ENCODE measurements at regions not wholly inside any gene's neighbourhood (a gene's known extent, or its start where the extent isn't known, plus 50 kb on each side); places are given as distances from the start of the nearest gene placed in this dataset.

DNA sequence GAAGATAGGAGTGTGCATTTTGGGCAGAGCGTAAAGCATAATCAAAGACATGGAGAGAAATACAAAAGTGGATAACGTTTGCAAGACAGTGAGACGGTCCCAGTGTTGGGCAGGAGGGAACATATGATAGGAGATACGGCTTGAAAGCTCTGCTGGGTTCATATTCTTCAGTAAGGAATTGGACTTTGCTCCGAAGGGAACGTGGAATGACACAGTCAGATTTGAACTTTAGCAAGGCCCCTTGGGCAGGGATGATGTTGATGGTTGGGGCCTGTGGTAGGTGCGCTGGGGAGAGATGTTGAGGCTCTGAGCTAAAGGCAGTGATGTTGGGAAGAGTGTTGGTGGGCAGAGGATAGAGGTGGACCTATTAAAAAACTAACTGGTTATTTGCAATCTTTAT lies 143.5 kb upstream of the TBX3 start:
- Histone ChIP-seq H3K4me3 (no peak overlapping the region), H3K27ac (no peak overlapping the region), H3K9me3 (no peaks in the 10 kb centered on the region), H3K27me3 (no peaks in the 10 kb centered on the region), H3K4me1 (no peaks in the 10 kb centered on the region), H3K36me3 (no peaks in the 10 kb centered on the region)
- no peak for DNase-seq
- 87 to 95% methylated on average over 3 to 7 of the region's 7 CpGs for WGBS, 2 donors (ENCODE audit: low coverage in 1 of 2)
- intact Hi-C loops (cut with DNase I; ENCODE audit: low total_unique reads) (no loop called here), in situ Hi-C loops (cut with MboI; ENCODE audit: low pct_ligation_motif_present in 1 of 4, low pct_unique_long_range_greater_than_20kb in 1 of 4, low sequenced_read_pairs in 3 of 4) (no loop called here)
- TF ChIP-seq, protein P1, sequence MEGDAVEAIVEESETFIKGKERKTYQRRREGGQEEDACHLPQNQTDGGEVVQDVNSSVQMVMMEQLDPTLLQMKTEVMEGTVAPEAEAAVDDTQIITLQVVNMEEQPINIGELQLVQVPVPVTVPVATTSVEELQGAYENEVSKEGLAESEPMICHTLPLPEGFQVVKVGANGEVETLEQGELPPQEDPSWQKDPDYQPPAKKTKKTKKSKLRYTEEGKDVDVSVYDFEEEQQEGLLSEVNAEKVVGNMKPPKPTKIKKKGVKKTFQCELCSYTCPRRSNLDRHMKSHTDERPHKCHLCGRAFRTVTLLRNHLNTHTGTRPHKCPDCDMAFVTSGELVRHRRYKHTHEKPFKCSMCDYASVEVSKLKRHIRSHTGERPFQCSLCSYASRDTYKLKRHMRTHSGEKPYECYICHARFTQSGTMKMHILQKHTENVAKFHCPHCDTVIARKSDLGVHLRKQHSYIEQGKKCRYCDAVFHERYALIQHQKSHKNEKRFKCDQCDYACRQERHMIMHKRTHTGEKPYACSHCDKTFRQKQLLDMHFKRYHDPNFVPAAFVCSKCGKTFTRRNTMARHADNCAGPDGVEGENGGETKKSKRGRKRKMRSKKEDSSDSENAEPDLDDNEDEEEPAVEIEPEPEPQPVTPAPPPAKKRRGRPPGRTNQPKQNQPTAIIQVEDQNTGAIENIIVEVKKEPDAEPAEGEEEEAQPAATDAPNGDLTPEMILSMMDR (IDR thresholded peaks at IDR 0.05) = no peak
- no peak for TF ChIP-seq EP300 (IDR thresholded peaks at IDR 0.05; ENCODE audit: low read depth)
- no peak for TF ChIP-seq POLR2A (IDR thresholded peaks at IDR 0.05)
- no peak for TF ChIP-seq POLR2AphosphoS5 (IDR thresholded peaks at IDR 0.05)

DNA sequence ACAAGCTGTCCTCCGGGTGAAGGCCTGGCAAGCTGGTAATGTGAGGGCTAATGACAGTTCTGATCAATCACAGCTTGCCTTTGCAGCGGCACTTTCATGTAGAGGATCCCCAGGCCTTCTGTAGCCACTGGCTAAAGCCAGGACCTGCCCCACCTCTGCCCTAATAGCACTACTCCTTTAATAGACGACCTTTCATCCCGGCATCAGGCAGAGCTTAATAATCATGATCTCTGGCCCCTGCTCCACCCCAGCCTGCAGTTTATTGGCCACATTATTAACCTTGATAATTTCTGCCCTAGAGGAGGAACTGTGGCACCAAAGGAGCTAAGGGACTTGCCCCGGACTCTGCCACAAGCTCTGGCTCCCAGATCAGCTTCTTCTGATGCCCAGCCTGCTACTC lies 142.3 kb upstream of the TBX3 start:
- H3K27ac ChIP-seq = no peak overlapping the region
- no peak for DNase-seq
- no peaks in the 10 kb centered on the region for H3K36me3 ChIP-seq
- in situ Hi-C loops (cut with MboI; ENCODE audit: low pct_ligation_motif_present in 1 of 4, low pct_unique_long_range_greater_than_20kb in 1 of 4, low sequenced_read_pairs in 3 of 4) (no loop called here), intact Hi-C loops (cut with DNase I; ENCODE audit: low total_unique reads) (no loop called here)
- TF ChIP-seq EP300 (IDR thresholded peaks at IDR 0.05; ENCODE audit: low read depth) (no peak), POLR2A (IDR thresholded peaks at IDR 0.05) (no peak), POLR2AphosphoS5 (IDR thresholded peaks at IDR 0.05) (no peak)
- H3K9me3 ChIP-seq = no peaks in the 10 kb centered on the region
- H3K4me1 ChIP-seq = no peaks in the 10 kb centered on the region
- no peaks in the 10 kb centered on the region for H3K27me3 ChIP-seq
- no peak overlapping the region for H3K4me3 ChIP-seq
- WGBS, 2 donors (ENCODE audit: low coverage in 1 of 2) = 40 to 63% methylated on average over 1 to 5 of the region's 5 CpGs

DNA sequence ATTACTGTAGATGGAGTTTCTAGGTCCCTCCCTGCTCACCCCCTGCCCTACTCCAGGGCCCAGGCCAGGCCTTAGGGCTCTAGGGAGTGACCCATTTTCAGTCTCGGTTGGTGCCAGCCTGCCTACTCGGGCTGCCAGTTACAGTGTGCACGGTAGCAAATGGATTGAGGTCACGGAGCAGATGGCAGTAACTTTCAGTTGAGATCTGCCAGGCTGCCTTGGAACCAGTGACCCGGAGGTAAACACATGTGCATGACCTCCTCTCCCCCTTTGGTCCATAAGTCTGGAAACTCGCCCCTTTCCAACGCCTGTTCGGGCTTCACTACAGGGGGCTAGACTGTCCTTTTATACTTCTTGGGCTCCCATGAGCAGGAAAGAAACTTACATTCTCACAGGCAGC lies 139.7 kb upstream of the TBX3 start:
- in situ Hi-C loops (cut with MboI; ENCODE audit: low pct_ligation_motif_present in 1 of 4, low pct_unique_long_range_greater_than_20kb in 1 of 4, low sequenced_read_pairs in 3 of 4) = no loop called here
- WGBS, 2 donors (ENCODE audit: low coverage in 1 of 2) = 82% methylated on average over 8 of the region's 8 CpGs; no CpG with 5 or more reads in 1 of the 2 donors
- DNase-seq = no peak
- H3K27ac ChIP-seq = no peak overlapping the region
- no peaks in the 10 kb centered on the region for H3K36me3 ChIP-seq
- no peaks in the 10 kb centered on the region for H3K4me1 ChIP-seq
- no peak for TF ChIP-seq POLR2AphosphoS5 (IDR thresholded peaks at IDR 0.05)
- TF ChIP-seq, protein P1 (IDR thresholded peaks at IDR 0.05) = no peak
- no peak for TF ChIP-seq POLR2A (IDR thresholded peaks at IDR 0.05)
- TF ChIP-seq EP300 (IDR thresholded peaks at IDR 0.05; ENCODE audit: low read depth) = no peak
- intact Hi-C loops (cut with DNase I; ENCODE audit: low total_unique reads) = no loop called here
- H3K27me3 ChIP-seq = no peaks in the 10 kb centered on the region
- H3K9me3 ChIP-seq = no peaks in the 10 kb centered on the region
- no peak overlapping the region for H3K4me3 ChIP-seq

DNA sequence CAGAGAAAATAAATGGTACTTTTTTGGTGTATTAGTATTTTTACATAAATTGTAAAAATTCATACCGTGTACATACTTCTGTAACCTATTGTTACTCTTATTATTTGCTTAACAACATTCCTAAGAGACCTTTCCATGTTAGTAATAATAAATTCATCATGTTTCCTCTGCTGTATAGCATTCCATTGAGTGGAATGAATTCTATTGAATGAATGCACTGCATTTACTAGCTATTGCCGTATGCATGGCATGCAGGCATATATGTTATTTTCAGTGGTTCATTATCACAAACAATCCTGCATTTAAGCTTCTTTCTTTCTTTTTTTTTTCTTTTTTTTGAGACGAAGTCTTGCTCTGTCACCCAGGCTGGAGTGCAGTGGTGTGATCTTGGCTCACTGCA lies 137.6 kb upstream of the TBX3 start:
- WGBS, 2 donors (ENCODE audit: low coverage in 1 of 2) = 75 to 77% methylated on average over 3 of the region's 3 CpGs
- no peak overlapping the region for H3K27ac ChIP-seq
- in situ Hi-C loops (cut with MboI; ENCODE audit: low pct_ligation_motif_present in 1 of 4, low pct_unique_long_range_greater_than_20kb in 1 of 4, low sequenced_read_pairs in 3 of 4) = no loop called here
- H3K27me3 ChIP-seq = no peaks in the 10 kb centered on the region
- no peak for DNase-seq
- H3K4me3 ChIP-seq = no peak overlapping the region
- H3K9me3 ChIP-seq = no peaks in the 10 kb centered on the region
- H3K4me1 ChIP-seq = no peaks in the 10 kb centered on the region
- TF ChIP-seq, protein P1 (IDR thresholded peaks at IDR 0.05) = no peak
- TF ChIP-seq EP300 (IDR thresholded peaks at IDR 0.05; ENCODE audit: low read depth) (no peak), POLR2AphosphoS5 (IDR thresholded peaks at IDR 0.05) (no peak), POLR2A (IDR thresholded peaks at IDR 0.05) (no peak)
- H3K36me3 ChIP-seq = no peaks in the 10 kb centered on the region
- intact Hi-C loops (cut with DNase I; ENCODE audit: low total_unique reads) = no loop called here

DNA sequence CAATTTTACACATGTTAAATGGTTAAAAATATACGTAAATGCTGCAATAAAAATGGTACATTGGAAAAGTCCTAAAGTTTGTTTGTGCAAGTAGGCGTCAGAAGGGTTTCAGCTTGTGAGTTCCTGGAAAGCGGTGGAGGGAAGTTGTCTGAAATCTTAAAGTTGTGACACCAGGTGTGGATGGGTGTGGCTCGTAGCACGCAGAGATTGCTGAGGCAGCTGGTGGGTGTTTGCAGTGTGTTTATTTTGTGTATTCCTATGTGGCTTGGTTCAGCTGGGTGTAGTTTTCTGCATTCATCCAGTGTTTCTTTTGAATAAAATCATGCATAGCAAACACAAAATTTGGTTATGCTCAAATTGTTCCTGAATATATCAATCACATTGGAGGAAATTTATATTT lies 136.8 kb upstream of the TBX3 start:
- no peak overlapping the region for H3K4me3 ChIP-seq
- TF ChIP-seq POLR2A (IDR thresholded peaks at IDR 0.05) = no peak
- no peak overlapping the region for H3K27ac ChIP-seq
- no peaks in the 10 kb centered on the region for H3K27me3 ChIP-seq
- no peaks in the 10 kb centered on the region for H3K36me3 ChIP-seq
- DNase-seq = peak; percentile 47
- no peaks in the 10 kb centered on the region for H3K4me1 ChIP-seq
- 52 to 60% methylated on average over 3 to 5 of the region's 5 CpGs for WGBS, 2 donors (ENCODE audit: low coverage in 1 of 2)
- intact Hi-C loops (cut with DNase I; ENCODE audit: low total_unique reads) = no loop called here
- in situ Hi-C loops (cut with MboI; ENCODE audit: low pct_ligation_motif_present in 1 of 4, low pct_unique_long_range_greater_than_20kb in 1 of 4, low sequenced_read_pairs in 3 of 4) = no loop called here
- H3K9me3 ChIP-seq = no peaks in the 10 kb centered on the region
